ENCODE measurements at regions not wholly inside any gene's neighbourhood (a gene's known extent, or its start where the extent isn't known, plus 50 kb on each side); places are given as distances from the start of the nearest gene placed in this dataset.

DNA sequence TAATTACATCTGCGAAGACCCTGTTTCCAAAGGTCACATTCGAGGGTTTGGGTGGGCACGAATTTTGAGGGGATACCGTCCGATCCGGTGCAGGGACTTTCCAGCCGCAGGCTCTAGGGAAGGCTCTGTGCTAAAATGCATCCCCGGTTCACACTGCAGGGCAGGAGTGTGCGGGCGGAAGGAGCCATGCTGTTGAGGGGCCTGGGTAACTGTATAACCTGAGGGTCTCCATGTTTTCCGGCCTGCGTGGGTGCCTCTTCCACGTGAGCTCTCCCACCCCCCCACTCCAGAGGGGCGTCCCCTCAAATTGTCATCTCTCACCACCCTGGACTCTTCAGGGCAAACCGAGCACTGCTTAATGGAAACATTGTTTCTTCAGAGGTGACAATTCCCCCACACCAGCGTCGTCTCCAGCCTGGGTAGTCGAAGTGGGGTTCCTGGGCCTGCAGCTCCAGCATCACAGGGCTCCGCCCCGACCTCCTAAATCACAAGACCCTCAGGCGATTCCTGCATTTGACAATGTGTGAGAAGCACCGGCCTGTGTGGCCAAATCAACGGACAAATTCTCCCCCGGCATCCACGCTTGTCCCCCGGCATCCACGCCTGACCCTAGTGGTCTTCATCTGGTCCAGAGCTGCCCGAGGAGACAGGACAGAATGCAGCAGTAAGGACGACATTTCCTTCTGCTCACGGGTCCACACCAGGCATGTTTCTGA is 51.2 kb downstream of the FOXL3 start:
- no peak for TF ChIP-seq POLR2A (IDR thresholded peaks at IDR 0.05)
- TF ChIP-seq, protein P1, sequence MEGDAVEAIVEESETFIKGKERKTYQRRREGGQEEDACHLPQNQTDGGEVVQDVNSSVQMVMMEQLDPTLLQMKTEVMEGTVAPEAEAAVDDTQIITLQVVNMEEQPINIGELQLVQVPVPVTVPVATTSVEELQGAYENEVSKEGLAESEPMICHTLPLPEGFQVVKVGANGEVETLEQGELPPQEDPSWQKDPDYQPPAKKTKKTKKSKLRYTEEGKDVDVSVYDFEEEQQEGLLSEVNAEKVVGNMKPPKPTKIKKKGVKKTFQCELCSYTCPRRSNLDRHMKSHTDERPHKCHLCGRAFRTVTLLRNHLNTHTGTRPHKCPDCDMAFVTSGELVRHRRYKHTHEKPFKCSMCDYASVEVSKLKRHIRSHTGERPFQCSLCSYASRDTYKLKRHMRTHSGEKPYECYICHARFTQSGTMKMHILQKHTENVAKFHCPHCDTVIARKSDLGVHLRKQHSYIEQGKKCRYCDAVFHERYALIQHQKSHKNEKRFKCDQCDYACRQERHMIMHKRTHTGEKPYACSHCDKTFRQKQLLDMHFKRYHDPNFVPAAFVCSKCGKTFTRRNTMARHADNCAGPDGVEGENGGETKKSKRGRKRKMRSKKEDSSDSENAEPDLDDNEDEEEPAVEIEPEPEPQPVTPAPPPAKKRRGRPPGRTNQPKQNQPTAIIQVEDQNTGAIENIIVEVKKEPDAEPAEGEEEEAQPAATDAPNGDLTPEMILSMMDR (IDR thresholded peaks at IDR 0.05): no peak
- Histone ChIP-seq H3K4me3 (no peak overlapping the region), H3K4me1 (peaks cover 0 to 26% (median 7%) of the 10 kb centered on the region in 12 donors), H3K9me3 (no peaks in the 10 kb centered on the region), H3K27me3 (no peaks in the 10 kb centered on the region), H3K36me3 (no peaks in the 10 kb centered on the region), H3K27ac (peak overlapping the region in 10 of 12 donors; percentile 55 to 79 (median 68))
- WGBS, 4 donors: 78 to 94% (median 90%) methylated on average over 26 to 30 of the region's 30 CpGs
- intact Hi-C loops (cut with DNase I): no loop called here
- ATAC-seq (no peak), DNase-seq (no peak)

- H3K9me3 ChIP-seq: no peaks in the 10 kb centered on the region
- H3K36me3 ChIP-seq: no peaks in the 10 kb centered on the region
- H3K4me3 ChIP-seq: no peak overlapping the region
- TF ChIP-seq, protein P1 (IDR thresholded peaks at IDR 0.05): no peak
- no peak for TF ChIP-seq POLR2A (IDR thresholded peaks at IDR 0.05)
- no peaks in the 10 kb centered on the region for H3K27me3 ChIP-seq
- ATAC-seq (peak; percentile 79 to 87 (median 82)), DNase-seq (peak in 4 of 5 donors; percentile 47 to 77 (median 66))
- intact Hi-C loops (cut with DNase I): no loop called here
- 57 to 66% (median 62%) methylated on average over 24 to 27 of the region's 27 CpGs for WGBS, 4 donors
- H3K27ac ChIP-seq: peak overlapping the region; percentile 30 to 79 (median 64)
- peaks cover 0 to 26% (median 7%) of the 10 kb centered on the region in 12 donors for H3K4me1 ChIP-seq
Measured at GRCh38 chr7:341841-342638, 52.1 kb downstream of the FOXL3 start.

GRCh38 chr7:342681-343216 is 52.8 kb downstream of the FOXL3 start:
- no peak overlapping the region for H3K4me3 ChIP-seq
- peaks cover 0 to 26% (median 7%) of the 10 kb centered on the region in 12 donors for H3K4me1 ChIP-seq
- 83 to 91% (median 85%) methylated on average over 10 of the region's 10 CpGs for WGBS, 4 donors
- intact Hi-C loops (cut with DNase I): no loop called here
- DNase-seq (peak in 1 of 5 donors; percentile 42), ATAC-seq (no peak)
- H3K27me3 ChIP-seq: no peaks in the 10 kb centered on the region
- H3K27ac ChIP-seq: peak overlapping the region in 11 of 12 donors; percentile 30 to 79 (median 67)
- H3K36me3 ChIP-seq: no peaks in the 10 kb centered on the region
- no peak for TF ChIP-seq POLR2A (IDR thresholded peaks at IDR 0.05)
- TF ChIP-seq, protein P1 (IDR thresholded peaks at IDR 0.05): no peak
- no peaks in the 10 kb centered on the region for H3K9me3 ChIP-seq

Data from heart left ventricle (tissue), 16 donors.